Adrenal gland (tissue), 9 donors: ENCODE measurements at regions not wholly inside any gene's neighbourhood (a gene's known extent, or its start where the extent isn't known, plus 50 kb on each side); places are given as distances from the start of the nearest gene placed in this dataset.

Experiments
- DNase-seq, 7 donors: peaks; one replicate each; pipeline ENCODE4 v3.0.0-alpha.2; 2019 to 2020
- H3K27ac ChIP-seq, 5 donors: fragments of 200-600 bp; sonication (generic) in 4 of 5; 1 replicate in 3 of 5; 2 replicates in 2 of 5; pipeline versions ENCODE4 v1.5.1 to v1.8.0; 2016 to 2020; ENCODE audit warnings: mild to moderate bottlenecking in 1 of 5
- H3K27me3 ChIP-seq: fragments of 200-600 bp; 2 replicates; pipeline ENCODE4 v1.8.0; 2021
- H3K36me3 ChIP-seq, 2 donors: fragments of 200-600 bp; replicated peaks in 1 of 2; 1 replicate in 1 of 2; 2 replicates in 1 of 2; pipeline versions ENCODE4 v1.5.1 to v1.8.0; 2018 to 2022
- H3K4me1 ChIP-seq, 2 donors: fragments of 200-600 bp; replicated peaks in 1 of 2; 1 replicate in 1 of 2; 2 replicates in 1 of 2; pipeline versions ENCODE4 v1.5.1 to v1.8.0; 2018 to 2021
- H3K4me3 ChIP-seq, 4 donors: fragments of 200-600 bp; sonication (generic) in 3 of 4; one replicate each; pipeline ENCODE4 v1.5.1; 2016 to 2018
- H3K9me3 ChIP-seq, 3 donors: fragments of 200-600 bp; sonication (generic) in 1 of 3; replicated peaks in 1 of 3; 1 replicate in 2 of 3; 2 replicates in 1 of 3; pipeline versions ENCODE4 v1.5.1 to v1.8.0; 2016 to 2021
- POLR2A ChIP-seq, 2 donors: fragments of 450-650 bp; IDR thresholded peaks; one replicate each; pipeline ENCODE4 v1.6.1; 2017; ENCODE audit warnings: antibody characterized with exemption in 2 of 2, mild to moderate bottlenecking in 2 of 2, moderate library complexity in 1 of 2
- WGBS, 4 donors: extraction: QIAGEN DNeasy Blood & Tissue Kit in 2 of 4; methylation state at CpG; one replicate each; pipeline versions ENCODE4 v1.1.5 to v1.1.7; 2013 to 2017; 5-methylcytosine and 5-hydroxymethylcytosine counted together
- intact Hi-C, 2 donors: fragments of 100-400 bp; cut with DNase I; formaldehyde crosslinking; loops; one replicate each; pipeline versions ENCODE4 v1.14.1 to v1.15.0; 2022 to 2023
- TF ChIP-seq, protein P1 (sequence below), 6 experiments: fragments of 450-650 bp in 4 of 6; fragments of 200-600 bp in 2 of 6; sonication (generic) in 1 of 6; IDR thresholded peaks; 1 replicate in 5 of 6; 2 replicates in 1 of 6; pipeline versions ENCODE4 v1.5.1 to v1.8.0; 2016 to 2021; ENCODE audit warnings: antibody characterized with exemption in 6 of 6, mild to moderate bottlenecking in 2 of 6, moderate library complexity in 1 of 6
- donor health status: healthy with polysubstance abuse.
- donor health status: Bipolar disorder and iron deficiency.
- donor health status: DM: yes; HTN: yes; CAD: no.
- donor health status: DM: no; HTN: no; CAD: no.
- donor health status: DM: no; HTN: no; CAD: no.

DNA sequence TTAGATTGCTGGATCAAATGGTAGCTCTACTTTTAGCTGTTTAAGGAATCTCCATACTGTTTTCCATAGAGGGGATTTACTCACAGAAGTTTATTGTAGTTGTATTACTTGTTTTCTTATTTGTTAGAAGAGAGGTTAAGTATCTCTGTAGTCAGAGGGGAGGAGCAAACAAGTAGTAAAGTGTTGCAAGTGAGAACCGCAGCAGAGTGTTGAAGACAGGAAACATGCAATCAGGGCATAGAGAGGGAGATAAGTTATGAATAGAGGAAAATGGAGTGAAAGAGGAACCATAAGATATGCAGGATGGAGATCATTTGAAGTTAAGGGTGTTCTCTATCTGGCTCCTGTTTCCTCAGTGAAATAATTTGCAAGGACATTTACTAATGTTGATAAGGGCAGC is 331.4 kb upstream of the TMEM229A start:
- intact Hi-C loops = no loop called here
- Histone ChIP-seq H3K9me3 (no peaks in the 10 kb centered on the region), H3K4me1 (no peaks in the 10 kb centered on the region), H3K4me3 (no peak overlapping the region), H3K27ac (no peak overlapping the region), H3K27me3 (no peaks in the 10 kb centered on the region), H3K36me3 (no peaks in the 10 kb centered on the region)
- TF ChIP-seq, protein P1, sequence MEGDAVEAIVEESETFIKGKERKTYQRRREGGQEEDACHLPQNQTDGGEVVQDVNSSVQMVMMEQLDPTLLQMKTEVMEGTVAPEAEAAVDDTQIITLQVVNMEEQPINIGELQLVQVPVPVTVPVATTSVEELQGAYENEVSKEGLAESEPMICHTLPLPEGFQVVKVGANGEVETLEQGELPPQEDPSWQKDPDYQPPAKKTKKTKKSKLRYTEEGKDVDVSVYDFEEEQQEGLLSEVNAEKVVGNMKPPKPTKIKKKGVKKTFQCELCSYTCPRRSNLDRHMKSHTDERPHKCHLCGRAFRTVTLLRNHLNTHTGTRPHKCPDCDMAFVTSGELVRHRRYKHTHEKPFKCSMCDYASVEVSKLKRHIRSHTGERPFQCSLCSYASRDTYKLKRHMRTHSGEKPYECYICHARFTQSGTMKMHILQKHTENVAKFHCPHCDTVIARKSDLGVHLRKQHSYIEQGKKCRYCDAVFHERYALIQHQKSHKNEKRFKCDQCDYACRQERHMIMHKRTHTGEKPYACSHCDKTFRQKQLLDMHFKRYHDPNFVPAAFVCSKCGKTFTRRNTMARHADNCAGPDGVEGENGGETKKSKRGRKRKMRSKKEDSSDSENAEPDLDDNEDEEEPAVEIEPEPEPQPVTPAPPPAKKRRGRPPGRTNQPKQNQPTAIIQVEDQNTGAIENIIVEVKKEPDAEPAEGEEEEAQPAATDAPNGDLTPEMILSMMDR (IDR thresholded peaks at IDR 0.05) = no peak
- no peak for TF ChIP-seq POLR2A (IDR thresholded peaks at IDR 0.05)
- no peak for DNase-seq
- 58 to 69% (median 63%) methylated on average over 1 of the region's 1 CpG for WGBS, 4 donors

DNA sequence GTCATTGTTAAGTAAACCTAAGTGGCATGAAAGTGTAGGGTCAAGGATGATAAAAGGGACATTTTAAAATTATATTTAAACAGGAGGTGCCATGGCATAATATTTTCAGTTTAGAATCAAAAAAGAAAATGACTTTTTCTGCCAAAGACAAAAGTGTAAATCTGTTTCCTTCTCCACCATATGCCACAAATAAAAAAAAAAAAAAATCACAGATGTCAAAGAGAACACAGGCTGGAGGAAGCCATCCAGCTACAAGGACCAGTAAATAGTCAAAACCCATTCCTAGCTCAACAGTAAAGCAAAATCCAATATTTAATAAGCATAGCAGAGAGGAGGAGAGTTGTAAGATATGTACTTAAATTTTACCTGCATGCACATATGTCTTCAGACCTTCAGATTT is 321.3 kb upstream of the TMEM229A start:
- Histone ChIP-seq H3K27me3 (no peaks in the 10 kb centered on the region), H3K4me3 (no peak overlapping the region), H3K36me3 (no peaks in the 10 kb centered on the region), H3K9me3 (no peaks in the 10 kb centered on the region), H3K4me1 (no peaks in the 10 kb centered on the region), H3K27ac (no peak overlapping the region)
- intact Hi-C loops = no loop called here
- TF ChIP-seq, protein P1 (IDR thresholded peaks at IDR 0.05) = no peak
- TF ChIP-seq POLR2A (IDR thresholded peaks at IDR 0.05) = no peak
- no peak for DNase-seq

DNA sequence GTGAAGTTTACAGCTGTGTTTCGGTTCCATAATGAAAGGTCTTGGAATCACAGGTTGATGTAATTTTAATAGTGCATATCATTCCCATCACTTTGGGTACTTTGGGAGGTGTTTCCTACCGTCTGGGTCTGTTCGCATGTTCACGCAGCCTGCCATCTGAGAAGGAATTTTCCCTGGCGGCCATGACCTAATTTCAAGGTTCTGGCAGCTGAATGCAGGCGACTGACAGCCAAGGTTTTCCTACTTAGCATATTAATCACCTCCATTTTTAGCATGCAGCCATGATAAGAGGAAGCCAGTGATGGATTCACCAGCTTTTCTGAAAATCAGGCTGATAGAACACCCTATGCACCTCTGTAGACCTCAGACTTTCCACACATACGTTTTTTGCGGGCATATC is 319.1 kb upstream of the TMEM229A start:
- 26 to 49% (median 33%) methylated on average over 8 of the region's 8 CpGs for WGBS, 4 donors
- TF ChIP-seq, protein P1 (IDR thresholded peaks at IDR 0.05) = no peak
- no peak for TF ChIP-seq POLR2A (IDR thresholded peaks at IDR 0.05)
- H3K4me3 ChIP-seq = no peak overlapping the region
- peaks cover 0 to 5% (median 0%) of the 10 kb centered on the region in 3 donors for H3K9me3 ChIP-seq
- H3K4me1 ChIP-seq = no peaks in the 10 kb centered on the region
- H3K36me3 ChIP-seq = no peaks in the 10 kb centered on the region
- peak in 3 of 7 donors; percentile 4 to 19 (median 9) for DNase-seq
- intact Hi-C loops = no loop called here
- no peaks in the 10 kb centered on the region for H3K27me3 ChIP-seq
- no peak overlapping the region for H3K27ac ChIP-seq

DNA sequence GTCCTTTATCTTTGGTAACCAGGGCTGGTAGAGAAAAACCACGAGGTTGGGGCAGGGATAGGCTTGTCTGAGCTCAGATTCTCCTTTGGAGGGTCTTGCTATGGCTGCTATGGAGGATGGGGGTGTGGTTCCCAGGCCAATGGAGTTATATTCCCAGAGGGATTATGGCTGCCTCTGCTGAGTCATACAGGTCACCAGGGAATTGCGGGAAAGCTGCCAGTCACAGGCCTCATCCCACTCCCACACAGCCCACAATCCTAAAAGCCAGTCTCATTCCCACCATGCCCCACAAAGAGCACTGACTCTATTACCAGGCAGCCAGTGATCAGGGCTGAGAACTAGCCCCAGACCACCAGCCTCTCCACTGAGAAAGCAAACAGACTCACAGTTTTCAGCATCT is 316.6 kb upstream of the TMEM229A start:
- no peak for DNase-seq
- peaks cover 0 to 5% (median 0%) of the 10 kb centered on the region in 3 donors for H3K9me3 ChIP-seq
- no peak overlapping the region for H3K4me3 ChIP-seq
- intact Hi-C loops = no loop called here
- H3K27me3 ChIP-seq = no peaks in the 10 kb centered on the region
- no peak for TF ChIP-seq POLR2A (IDR thresholded peaks at IDR 0.05)
- TF ChIP-seq, protein P1 (IDR thresholded peaks at IDR 0.05) = no peak
- H3K36me3 ChIP-seq = no peaks in the 10 kb centered on the region
- 65 to 86% (median 75%) methylated on average over 2 of the region's 2 CpGs for WGBS, 4 donors
- H3K4me1 ChIP-seq = no peaks in the 10 kb centered on the region
- H3K27ac ChIP-seq = no peak overlapping the region
